HepG2 (cell line): ENCODE measurements at regions not wholly inside any gene's neighbourhood (a gene's known extent, or its start where the extent isn't known, plus 50 kb on each side); places are given as distances from the start of the nearest gene placed in this dataset.

Experiments used
- ATAC-seq: fragments of 200-7000 bp; cut with Tn5 transposase; 3 replicates; pipeline ENCODE4 v1.9.1; 2020; ENCODE audit warnings: mild to moderate bottlenecking, moderate library complexity
- BruUV-seq: library from RNA; stranded (reverse); fragments of 400-500 nt; replicated peaks from 2 replicates; lab custom pipeline; 2021; lab: Mats Ljungman, UMichigan
- CTCF ChIA-PET: fragments of 300-600 bp; formaldehyde crosslinking; extraction: SDS; loops from one replicate; lab custom pipeline; 2021; ENCODE audit warnings: low total read pairs, inconsistent platforms, low intra/inter-chr PET ratio; lab: Yijun Ruan, JAX
- POLR2A ChIA-PET: fragments of 350-600 bp; sonication (Branson Sonifier 250); formaldehyde crosslinking; loops from one replicate; lab custom pipeline; 2020; ENCODE audit warnings: antibody characterized with exemption, inconsistent platforms; lab: Yijun Ruan, JAX
- DNase-seq: peaks from one replicate; pipeline ENCODE4 v3.0.0-alpha.2; 2015; ENCODE audit warnings: low spot score
- FAIRE-seq: peaks from 3 replicates; lab custom pipeline; 2011; peaks lifted over from hg19 to GRCh38; lab: Jason Lieb, UNC
- H2AFZ ChIP-seq: one replicate; pipeline ENCODE4 v1.6.1; 2011; ENCODE audit warnings: low read length, inconsistent platforms
- H3K27ac ChIP-seq: fragments of 300-600 bp; 3 replicates; pipeline ENCODE4 v1.8.0; 2011; ENCODE audit warnings: mixed run types, mild to moderate bottlenecking, mixed read lengths, low read length, inconsistent platforms; ENCODE audit not compliant: insufficient read depth; ENCODE audit errors: extremely low read length
- H3K27me3 ChIP-seq, 2 experiments: fragments of 200-600 bp in 1 of 2; 2 replicates in 1 of 2; 3 replicates in 1 of 2; pipeline versions ENCODE4 v1.6.0 to v1.8.0; 2011; ENCODE audit warnings: low read length in 2 of 2, mild to moderate bottlenecking in 2 of 2, moderate library complexity in 2 of 2, inconsistent platforms in 1 of 2; ENCODE audit not compliant: insufficient read depth in 2 of 2, control insufficient read depth in 1 of 2
- H3K36me3 ChIP-seq, 2 experiments: fragments of 200-600 bp in 1 of 2; replicated peaks in 1 of 2; 2 replicates in 1 of 2; 3 replicates in 1 of 2; pipeline versions ENCODE4 v1.5.1 to v1.8.0; 2011; ENCODE audit warnings: low read length in 2 of 2, inconsistent platforms in 1 of 2; ENCODE audit not compliant: insufficient read depth in 2 of 2, control insufficient read depth in 1 of 2
- H3K4me1 ChIP-seq: 2 replicates; pipeline ENCODE4 v1.5.1; 2012; ENCODE audit warnings: low read length, inconsistent platforms; ENCODE audit not compliant: insufficient read depth
- H3K4me2 ChIP-seq: 2 replicates; pipeline ENCODE4 v1.6.0; 2011; ENCODE audit warnings: low read depth, low read length, inconsistent platforms
- H3K4me3 ChIP-seq, 3 experiments: fragments of 200-600 bp in 1 of 3; sonication (generic), shearing (Covaris generic) in 1 of 3; replicated peaks in 1 of 3; 2 replicates each; pipeline ENCODE4 v1.5.1; 2011 to 2016; ENCODE audit warnings: low read length in 3 of 3, inconsistent platforms in 2 of 3, low read depth in 2 of 3, mild to moderate bottlenecking in 2 of 3, control low read depth in 1 of 3, mixed read lengths in 1 of 3; ENCODE audit not compliant: insufficient read depth in 1 of 3
- H3K79me2 ChIP-seq: one replicate; pipeline ENCODE4 v1.6.1; 2011; ENCODE audit warnings: low read length, inconsistent platforms; ENCODE audit not compliant: insufficient read depth
- H3K9ac ChIP-seq: 2 replicates; pipeline ENCODE4 v1.6.0; 2011; ENCODE audit warnings: mild to moderate bottlenecking, low read depth, low read length, inconsistent platforms; ENCODE audit not compliant: insufficient read depth
- H3K9me3 ChIP-seq: 2 replicates; pipeline ENCODE4 v1.5.1; 2012; ENCODE audit warnings: mild to moderate bottlenecking, low read length
- H4K20me1 ChIP-seq: 2 replicates; pipeline ENCODE4 v1.6.0; 2011; ENCODE audit warnings: inconsistent platforms, mild to moderate bottlenecking, low read length, moderate library complexity; ENCODE audit not compliant: insufficient read depth
- ARID5B ChIP-seq: IDR thresholded peaks from 2 replicates; pipeline ENCODE4 v1.4.0; 2020; ENCODE audit warnings: mild to moderate bottlenecking, missing genetic modification reagents
- ETV5 ChIP-seq: IDR thresholded peaks from 2 replicates; pipeline ENCODE4 v1.6.1; 2018; ENCODE audit warnings: missing biosample characterization, missing genetic modification reagents, inconsistent platforms, borderline replicate concordance
- FOXJ3 ChIP-seq: sonication (generic); formaldehyde crosslinking; IDR thresholded peaks from 2 replicates; pipeline ENCODE4 v1.4.0; 2020; ENCODE audit warnings: missing genetic modification reagents, mild to moderate bottlenecking, borderline replicate concordance
- HDAC2 ChIP-seq: sonication (generic); formaldehyde crosslinking; IDR thresholded peaks from 2 replicates; pipeline ENCODE4 v1.4.0; 2020; ENCODE audit warnings: missing genetic modification reagents
- HES4 ChIP-seq: sonication (generic); formaldehyde crosslinking; IDR thresholded peaks from 2 replicates; pipeline ENCODE4 v1.9.0; 2021; ENCODE audit warnings: mild to moderate bottlenecking, missing genetic modification reagents, borderline replicate concordance
- KLF11 ChIP-seq: IDR thresholded peaks from 2 replicates; pipeline ENCODE4 v1.6.1; 2016; ENCODE audit warnings: missing compliant biosample characterization
- KLF6 ChIP-seq: IDR thresholded peaks from 2 replicates; pipeline ENCODE4 v1.8.0; 2016; ENCODE audit warnings: missing biosample characterization, missing genetic modification reagents
- PHF8 ChIP-seq: sonication (generic); formaldehyde crosslinking; IDR thresholded peaks from 2 replicates; pipeline ENCODE4 v1.5.0; 2020; ENCODE audit warnings: missing genetic modification reagents
- SIX4 ChIP-seq: sonication (generic); formaldehyde crosslinking; IDR thresholded peaks from 2 replicates; pipeline ENCODE4 v1.4.0; 2020; ENCODE audit warnings: missing genetic modification reagents
- USF2 ChIP-seq, 2 experiments: sonication (generic) in 1 of 2; formaldehyde crosslinking in 1 of 2; IDR thresholded peaks; 2 replicates each; pipeline versions ENCODE4 v1.5.1 to v1.6.1; 2011 to 2020; ENCODE audit warnings: borderline replicate concordance in 1 of 2, low read depth in 1 of 2, low read length in 1 of 2, mild to moderate bottlenecking in 1 of 2, missing genetic modification reagents in 1 of 2, moderate library complexity in 1 of 2
- ZNF333 ChIP-seq: sonication (generic); formaldehyde crosslinking; IDR thresholded peaks from 2 replicates; pipeline ENCODE4 v1.4.0; 2020; ENCODE audit warnings: mild to moderate bottlenecking, missing genetic modification reagents, borderline replicate concordance
- ZNF589 ChIP-seq: sonication (generic); formaldehyde crosslinking; conservative IDR thresholded peaks from 2 replicates; pipeline ENCODE4 v1.8.0; 2022; ENCODE audit warnings: mild to moderate bottlenecking, moderate library complexity, missing genetic modification reagents
- ZNF616 ChIP-seq: sonication (generic); formaldehyde crosslinking; IDR thresholded peaks from 2 replicates; pipeline ENCODE4 v1.5.0; 2020; ENCODE audit warnings: low read depth, mild to moderate bottlenecking, missing genetic modification reagents
- WGBS: methylation state at CpG from one replicate; pipeline ENCODE4 v1.1.6; 2017; ENCODE audit warnings: low lambda C conversion rate; 5-methylcytosine and 5-hydroxymethylcytosine counted together
- in situ Hi-C: cut with HindIII; loops from 2 replicates; pipeline ENCODE4 v1.10.0; 2017; ENCODE audit warnings: low pct_unique_long_range_greater_than_20kb; ENCODE audit not compliant: extremely low pct_ligation_motif_present
- intact Hi-C: fragments of 100-400 bp; cut with micrococcal nuclease; formaldehyde crosslinking; loops from one replicate; pipeline ENCODE4 v1.10.0; 2022; ENCODE audit not compliant: unreplicated experiment

- Histone ChIP-seq H3K79me2 (no peaks in the 10 kb centered on the region), H4K20me1 (no peaks in the 10 kb centered on the region), H3K4me3 (no peak overlapping the region), H3K36me3 (no peaks in the 10 kb centered on the region), H3K27me3 (peaks cover 0 to 14% of the 10 kb centered on the region in 2 experiments; a peak in 3 of 5 replicates), H3K27ac (no peak overlapping the region), H3K9ac (no peak overlapping the region), H3K4me1 (no peaks in the 10 kb centered on the region; the same call in 1 of the 2 replicates), H3K9me3 (no peaks in the 10 kb centered on the region), H3K4me2 (no peak overlapping the region), H2AFZ (no peak overlapping the region)
- TF ChIP-seq ZNF333 (CRISPR knock-in tag) (no peak), SIX4 (CRISPR knock-in tag) (no peak), HDAC2 (CRISPR knock-in tag) (no peak), USF2 (IDR thresholded peaks at IDR 0.05; ENCODE audit: low read depth, low read length) (no peak), USF2 (CRISPR knock-in tag; IDR thresholded peaks at IDR 0.05; ENCODE audit: borderline replicate concordance) (no peak)
- ChIA-PET POLR2A (no interaction called here), CTCF (no interaction called here)
- BruUV-seq = no TSS peak
- ATAC-seq (no peak), DNase-seq (no peak), FAIRE-seq (no peak)
- intact Hi-C loops (no loop called here), in situ Hi-C loops (no loop called here)
- WGBS = 10% methylated on average over 9 of the region's 9 CpGs
Observed at GRCh38 chr10:131015271-131015670, 296.2 kb downstream of the TCERG1L start.

DNA sequence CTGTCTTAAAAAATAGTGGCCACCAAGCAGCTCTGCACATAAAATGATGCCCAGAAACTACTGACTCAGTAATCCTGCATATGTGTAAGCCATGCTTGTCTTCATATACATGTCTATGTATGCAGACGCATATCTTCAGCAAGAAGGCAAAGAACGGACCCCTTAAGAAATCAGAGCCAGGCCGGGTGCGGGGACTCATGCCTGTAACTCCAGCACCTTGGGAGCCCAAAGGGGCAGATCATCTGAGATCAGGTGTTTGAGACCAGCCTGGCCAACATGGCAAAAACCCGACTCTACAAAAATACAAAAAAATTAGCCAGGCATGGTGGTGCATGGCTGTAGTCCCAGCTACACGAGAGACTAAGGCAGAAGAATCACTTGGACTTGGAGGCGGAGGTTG lies 295.0 kb downstream of the TCERG1L start:
- in situ Hi-C loops (no loop called here), intact Hi-C loops (no loop called here)
- DNase-seq (no peak), FAIRE-seq (no peak), ATAC-seq (no peak)
- Histone ChIP-seq H4K20me1 (no peaks in the 10 kb centered on the region), H2AFZ (no peak overlapping the region), H3K79me2 (no peaks in the 10 kb centered on the region), H3K9me3 (no peaks in the 10 kb centered on the region), H3K4me2 (no peak overlapping the region), H3K36me3 (no peaks in the 10 kb centered on the region), H3K4me3 (no peak overlapping the region), H3K4me1 (no peaks in the 10 kb centered on the region; the same call in 1 of the 2 replicates), H3K27ac (no peak overlapping the region), H3K9ac (no peak overlapping the region), H3K27me3 (peaks cover 0 to 12% of the 10 kb centered on the region in 2 experiments; a peak in 3 of 5 replicates)
- POLR2A ChIA-PET = no interaction called here
- BruUV-seq = no TSS peak
- CTCF ChIA-PET = no interaction called here
- WGBS = 19% methylated on average over 7 of the region's 7 CpGs
- TF ChIP-seq PHF8 (CRISPR knock-in tag) (no peak), ZNF589 (CRISPR knock-in tag) (no peak), KLF11 (CRISPR knock-in tag) (no peak), ETV5 (CRISPR knock-in tag) (no peak), FOXJ3 (CRISPR knock-in tag) (no peak), ARID5B (no peak), KLF6 (no peak), HES4 (CRISPR knock-in tag) (no peak), ZNF616 (CRISPR knock-in tag) (no peak)
